Epithelial cell of proximal tubule (primary cell): ENCODE measurements at regions not wholly inside any gene's neighbourhood (a gene's known extent, or its start where the extent isn't known, plus 50 kb on each side); places are given as distances from the start of the nearest gene placed in this dataset.

ENCODE experiments used
- DNase-seq: peaks from one replicate; pipeline ENCODE4 v3.0.0-alpha.2; 2011; ENCODE audit warnings: low read depth
- H3K4me3 ChIP-seq: 2 replicates; pipeline ENCODE4 v1.5.1; 2011; ENCODE audit warnings: low read depth, mild to moderate bottlenecking, low read length
- TF ChIP-seq, protein P1 (sequence below): conservative IDR thresholded peaks from 2 replicates; pipeline ENCODE4 v1.5.1; 2012; ENCODE audit warnings: low read depth, mild to moderate bottlenecking, low read length

DNA sequence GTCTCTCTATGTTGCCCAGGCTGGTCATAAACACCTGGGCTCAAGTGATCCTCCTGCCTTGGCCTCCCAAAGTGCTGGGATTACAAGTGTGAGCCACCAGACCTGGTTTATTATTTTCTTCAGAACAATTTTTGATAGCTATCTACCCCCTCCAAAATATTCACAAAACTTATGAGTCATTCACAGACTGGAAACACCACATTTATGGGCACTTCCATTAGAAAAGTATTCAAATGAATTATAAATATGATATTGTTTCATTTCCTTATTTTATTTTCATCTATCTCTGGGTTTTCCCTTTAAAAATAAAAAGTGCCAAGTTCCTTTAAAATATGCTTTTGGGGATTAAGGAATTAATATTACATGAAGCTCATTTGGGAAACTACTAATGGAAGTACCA, 58.8 kb upstream of the MSTN start:
- TF ChIP-seq, protein P1, sequence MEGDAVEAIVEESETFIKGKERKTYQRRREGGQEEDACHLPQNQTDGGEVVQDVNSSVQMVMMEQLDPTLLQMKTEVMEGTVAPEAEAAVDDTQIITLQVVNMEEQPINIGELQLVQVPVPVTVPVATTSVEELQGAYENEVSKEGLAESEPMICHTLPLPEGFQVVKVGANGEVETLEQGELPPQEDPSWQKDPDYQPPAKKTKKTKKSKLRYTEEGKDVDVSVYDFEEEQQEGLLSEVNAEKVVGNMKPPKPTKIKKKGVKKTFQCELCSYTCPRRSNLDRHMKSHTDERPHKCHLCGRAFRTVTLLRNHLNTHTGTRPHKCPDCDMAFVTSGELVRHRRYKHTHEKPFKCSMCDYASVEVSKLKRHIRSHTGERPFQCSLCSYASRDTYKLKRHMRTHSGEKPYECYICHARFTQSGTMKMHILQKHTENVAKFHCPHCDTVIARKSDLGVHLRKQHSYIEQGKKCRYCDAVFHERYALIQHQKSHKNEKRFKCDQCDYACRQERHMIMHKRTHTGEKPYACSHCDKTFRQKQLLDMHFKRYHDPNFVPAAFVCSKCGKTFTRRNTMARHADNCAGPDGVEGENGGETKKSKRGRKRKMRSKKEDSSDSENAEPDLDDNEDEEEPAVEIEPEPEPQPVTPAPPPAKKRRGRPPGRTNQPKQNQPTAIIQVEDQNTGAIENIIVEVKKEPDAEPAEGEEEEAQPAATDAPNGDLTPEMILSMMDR: no peak
- DNase-seq: no peak
- no peak overlapping the region for H3K4me3 ChIP-seq

DNA sequence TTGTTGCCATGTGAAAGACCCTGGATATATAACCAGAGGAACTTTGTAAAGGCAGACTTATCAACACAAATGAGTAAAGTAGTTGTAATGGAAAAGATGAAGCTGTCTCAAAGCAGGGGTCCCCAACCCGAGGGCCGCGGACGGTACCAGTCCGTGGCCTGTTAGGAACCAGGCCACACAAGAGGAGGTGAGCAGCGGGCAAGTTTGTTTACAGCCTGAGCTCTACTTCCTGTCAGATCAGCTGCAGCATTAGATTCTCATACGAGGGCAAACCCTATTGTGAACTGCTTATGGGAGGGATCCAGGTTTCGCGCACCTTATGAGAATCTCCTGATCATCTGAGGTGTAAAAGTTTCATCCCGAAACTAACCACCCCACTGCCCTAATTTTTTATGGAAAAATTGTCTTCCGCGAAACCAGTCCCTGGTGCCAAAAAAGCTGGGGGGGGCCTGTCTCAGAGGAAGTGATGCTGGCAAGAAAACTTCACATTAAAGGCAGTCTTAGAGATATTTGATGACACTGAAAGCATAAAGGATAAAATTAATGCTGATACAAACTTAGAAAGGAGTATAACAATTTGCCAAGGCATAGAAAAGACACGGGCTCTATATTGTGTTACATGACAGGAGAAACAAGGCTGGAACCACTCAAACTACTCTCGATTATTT, 57.5 kb upstream of the MSTN start:
- DNase-seq: no peak
- H3K4me3 ChIP-seq: no peak overlapping the region
- TF ChIP-seq, protein P1: no peak

DNA sequence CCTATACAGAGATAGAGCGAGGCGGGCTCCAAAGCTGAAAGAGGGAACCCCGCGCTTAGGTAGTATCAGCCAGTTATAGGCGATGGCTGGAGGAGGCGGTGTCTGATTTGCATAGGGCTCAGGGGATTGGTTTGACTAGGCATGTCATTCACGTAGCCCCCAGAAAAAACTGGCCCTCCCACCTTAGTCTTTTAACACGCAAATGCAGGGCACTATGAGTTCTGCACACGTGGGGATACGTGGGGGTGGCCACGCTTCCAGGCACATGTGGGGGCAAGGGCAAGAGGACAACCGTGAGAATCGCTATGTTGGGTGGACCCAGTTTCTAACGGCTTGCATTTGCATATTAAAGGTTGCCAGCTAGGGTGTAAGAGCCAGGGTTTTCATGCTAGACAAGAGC, 56.7 kb upstream of the MSTN start:
- TF ChIP-seq, protein P1: no peak
- no peak for DNase-seq
- H3K4me3 ChIP-seq: peak overlapping the region; percentile 34

DNA sequence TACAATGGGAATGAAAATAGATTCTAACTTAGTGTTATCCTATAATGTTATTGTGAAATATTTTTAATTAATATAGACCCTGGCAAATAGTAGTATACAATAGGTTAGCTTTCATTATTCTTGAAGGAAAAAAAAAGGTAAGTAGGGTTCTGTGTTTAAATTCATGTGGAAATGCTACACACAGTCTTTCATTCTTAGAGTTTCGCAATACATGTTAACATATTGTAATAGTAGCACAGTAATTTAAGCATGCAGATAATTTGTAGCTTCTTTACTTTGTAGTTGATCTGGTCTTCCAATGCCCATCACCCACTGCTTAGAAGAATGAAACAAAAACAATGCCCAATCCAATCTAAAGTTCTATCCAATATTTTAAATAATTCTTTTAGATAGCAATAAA, 54.8 kb upstream of the MSTN start:
- TF ChIP-seq, protein P1: no peak
- no peak overlapping the region for H3K4me3 ChIP-seq
- DNase-seq: no peak

DNA sequence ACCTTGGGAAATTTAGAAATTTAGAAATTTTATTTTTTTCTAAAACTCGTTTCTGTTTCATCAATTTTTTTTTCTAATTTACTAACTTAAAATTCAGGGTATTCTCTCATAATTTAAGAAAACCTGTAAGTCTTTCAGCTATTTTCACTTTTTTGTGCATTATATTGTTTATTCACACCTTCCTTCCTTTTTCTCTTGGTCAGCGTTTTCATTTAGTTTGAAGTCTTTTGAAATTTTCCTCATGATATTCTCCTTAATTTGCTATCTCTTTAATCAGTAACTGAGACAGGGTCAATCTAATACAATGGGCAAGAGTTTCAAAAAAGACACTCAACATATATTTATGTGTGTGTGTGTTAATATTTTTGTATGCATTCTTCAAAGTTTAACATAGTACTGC, 50.5 kb upstream of the MSTN start:
- no peak for DNase-seq
- no peak overlapping the region for H3K4me3 ChIP-seq
- TF ChIP-seq, protein P1: no peak
